SKM-1 (cell line): ENCODE measurements at regions not wholly inside any gene's neighbourhood (a gene's known extent, or its start where the extent isn't known, plus 50 kb on each side); places are given as distances from the start of the nearest gene placed in this dataset.
"Not testable (repeated sequence)": the region's sequence is repeated elsewhere in the genome, so short reads cannot be mapped to it uniquely, and the experiment has no call there.

Source experiments
- DNase-seq: peaks from one replicate; lab custom pipeline; 2025; ENCODE audit not compliant: unreplicated experiment; lab: John Stamatoyannopoulos, UW

DNA sequence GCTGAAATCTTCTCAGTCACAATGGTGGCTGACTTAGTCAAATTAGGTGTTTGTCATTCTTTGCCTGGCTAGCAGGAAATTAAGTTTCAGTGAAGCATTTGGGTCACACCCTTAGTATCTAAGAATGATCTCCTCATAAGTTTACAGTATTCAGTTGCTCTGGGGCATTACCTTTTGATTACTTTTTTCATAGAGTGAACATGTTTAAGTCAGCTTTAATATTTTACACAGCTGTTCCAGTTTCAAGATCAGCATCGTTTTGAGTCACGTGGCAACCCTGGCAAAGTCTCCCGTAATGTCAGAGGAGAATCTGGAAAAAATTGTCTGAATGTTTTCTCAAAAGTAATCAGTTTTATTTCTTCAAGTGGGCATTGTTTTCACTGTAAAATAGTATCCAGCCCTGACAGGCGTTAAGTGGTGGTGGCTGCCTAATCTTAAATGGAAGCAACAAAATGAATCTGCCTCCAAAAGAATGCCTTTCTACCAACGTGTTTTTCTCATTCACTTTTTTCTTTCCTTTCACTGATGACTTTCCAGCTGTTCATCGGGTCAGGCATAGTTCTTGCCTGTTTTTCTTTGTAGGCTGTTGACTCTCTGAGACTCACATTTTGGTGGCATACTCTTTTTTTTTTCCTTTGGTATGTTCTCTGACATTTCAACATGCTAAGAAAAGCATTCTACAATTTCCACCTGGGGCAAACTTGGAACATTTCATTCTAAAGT, 319.6 kb upstream of the TCF4 start:
- DNase-seq: no peak

DNA sequence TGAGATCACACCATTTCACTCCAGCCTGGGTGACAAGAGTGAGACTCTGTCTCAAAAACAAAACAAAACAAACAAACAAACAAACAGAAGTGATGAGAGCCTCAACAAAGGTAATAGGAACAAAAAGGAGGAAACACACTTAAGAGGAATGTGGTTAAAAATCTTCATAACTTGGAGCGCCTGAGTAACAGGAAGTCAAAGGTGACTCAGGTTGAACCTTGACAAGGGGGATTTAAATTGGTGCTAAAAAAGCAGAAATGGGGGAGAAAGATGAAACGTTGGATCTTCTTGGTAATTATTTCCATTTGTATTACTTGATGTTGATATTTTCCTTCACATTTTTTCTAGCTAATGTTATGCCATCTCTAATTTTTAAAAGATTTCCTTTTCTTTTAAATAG, 318.5 kb upstream of the TCF4 start:
- no peak for DNase-seq

DNA sequence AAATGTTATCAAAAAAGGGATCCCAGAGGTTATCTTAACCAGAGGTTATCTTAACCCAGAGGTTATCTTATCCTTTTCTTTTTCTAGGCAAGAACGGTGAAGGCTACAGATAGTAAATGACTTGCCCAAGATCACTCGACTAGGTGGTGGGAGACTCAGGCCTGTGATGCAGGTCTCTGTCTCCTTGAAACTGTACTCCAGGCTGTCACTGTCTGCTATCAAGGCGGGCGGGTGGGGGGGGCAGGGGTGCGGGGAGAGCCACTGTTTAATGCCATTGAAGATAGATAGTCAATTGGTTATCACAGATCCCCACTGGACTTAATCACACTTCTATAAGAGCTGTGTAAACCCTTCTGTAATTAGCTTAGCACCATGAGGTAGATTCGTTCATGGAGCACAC, 315.9 kb upstream of the TCF4 start:
- no peak for DNase-seq

DNA sequence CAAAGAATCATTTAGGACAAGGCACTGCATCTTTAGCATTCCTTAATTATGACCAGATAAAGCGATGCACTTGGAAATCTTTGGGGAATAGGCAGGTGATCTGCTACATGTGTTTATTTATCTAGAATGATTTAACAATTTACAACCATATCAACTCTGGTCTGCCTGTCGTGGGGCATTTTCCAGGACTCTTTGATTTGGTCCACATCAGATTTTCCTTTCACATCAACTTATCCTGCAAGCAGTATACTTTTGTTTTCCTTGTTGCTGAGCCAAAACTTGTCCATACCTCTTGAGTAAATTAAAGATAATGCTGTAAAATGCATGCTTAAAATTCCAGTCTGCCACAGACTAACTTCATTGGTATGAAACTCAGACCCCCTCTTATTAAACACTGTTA, 312.4 kb upstream of the TCF4 start:
- DNase-seq: no peak

DNA sequence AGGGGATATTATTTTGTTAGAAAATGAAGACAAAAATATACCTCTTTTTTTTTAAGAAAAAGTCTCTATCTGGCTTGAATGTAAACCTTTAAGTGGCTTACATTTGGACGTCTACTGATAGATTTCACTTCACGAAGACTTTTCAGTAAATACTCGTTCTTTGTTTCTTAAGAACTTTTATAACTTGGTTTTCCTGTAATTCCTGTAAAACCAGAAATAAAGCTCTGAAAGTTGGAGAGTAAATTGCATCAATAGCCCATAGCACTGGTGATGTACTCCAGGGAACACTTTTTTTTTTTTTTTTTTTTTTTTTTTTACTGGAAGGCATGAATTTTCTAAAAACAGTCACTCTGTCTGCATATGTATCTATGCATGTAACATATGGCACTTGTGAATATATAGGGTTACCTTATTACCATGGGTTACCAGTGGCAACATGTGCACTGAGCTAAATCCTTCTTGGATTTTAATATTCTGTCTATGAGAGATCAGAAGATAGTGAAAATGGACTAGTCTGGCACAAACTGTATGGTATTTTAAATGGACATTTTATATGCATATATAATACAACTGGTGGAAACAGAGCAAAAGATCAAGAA, 309.2 kb upstream of the TCF4 start:
- DNase-seq: no peak

DNA sequence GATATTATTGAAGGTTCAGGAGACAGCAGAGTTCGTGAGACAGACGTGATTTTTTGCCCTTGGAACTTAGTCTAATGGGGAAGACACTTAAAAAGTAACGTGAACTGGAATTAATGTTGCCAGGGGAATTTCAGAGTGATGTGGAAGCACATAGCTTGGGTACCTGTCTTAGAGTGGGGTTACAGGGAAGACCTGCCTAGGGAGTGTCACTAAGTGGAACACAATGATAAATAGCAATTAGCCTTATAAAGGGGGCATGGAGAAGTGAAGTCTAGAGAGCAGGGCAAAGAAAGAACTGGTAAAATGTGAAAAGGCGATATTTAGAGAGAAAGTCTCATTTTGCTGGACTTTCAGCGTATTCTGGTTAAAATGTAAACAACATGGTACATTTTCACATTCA, 306.0 kb upstream of the TCF4 start:
- no peak for DNase-seq

DNA sequence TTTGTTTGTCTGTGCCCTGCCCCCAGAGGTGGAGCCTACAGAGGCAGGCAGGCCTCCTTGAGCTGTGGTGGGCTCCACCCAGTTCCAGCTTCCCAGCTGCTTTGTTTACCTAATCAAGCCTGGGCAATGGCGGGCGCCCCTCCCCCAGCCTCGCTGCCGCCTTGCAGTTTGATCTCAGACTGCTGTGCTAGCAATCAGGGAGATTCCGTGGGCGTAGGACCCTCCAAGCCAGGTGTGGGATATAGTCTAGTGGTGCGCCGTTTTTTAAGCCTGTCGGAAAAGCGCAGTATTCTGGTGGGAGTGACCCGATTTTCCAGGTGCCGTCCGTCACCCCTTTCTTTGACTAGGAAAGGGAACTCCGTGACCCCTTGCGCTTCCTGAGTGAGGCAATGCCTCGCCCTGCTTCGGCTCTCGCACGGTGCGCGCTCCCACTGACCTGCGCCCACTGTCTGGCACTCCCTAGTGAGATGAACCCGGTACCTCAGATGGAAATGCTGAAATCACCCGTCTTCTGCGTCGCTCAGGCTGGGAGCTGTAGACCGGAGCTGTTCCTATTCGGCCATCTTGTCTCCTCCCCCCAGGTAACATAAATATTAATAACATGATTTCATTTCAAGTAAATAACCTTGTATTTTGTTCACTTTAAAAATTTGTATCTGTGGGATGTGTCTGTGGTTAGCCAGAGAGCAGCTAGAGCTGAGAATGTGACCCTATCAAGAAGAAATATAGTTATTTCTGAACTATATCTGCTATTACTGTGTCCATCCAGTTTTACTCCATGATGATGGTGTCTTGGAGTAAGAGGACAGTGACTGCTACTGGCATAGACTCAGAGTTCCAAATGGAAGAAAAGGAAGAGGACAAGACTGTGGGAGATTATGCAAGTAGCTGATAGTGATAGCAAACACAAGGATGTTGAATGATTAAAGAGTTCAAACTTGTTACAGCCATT, 305.1 kb upstream of the TCF4 start:
- not testable (repeated sequence) for DNase-seq

DNA sequence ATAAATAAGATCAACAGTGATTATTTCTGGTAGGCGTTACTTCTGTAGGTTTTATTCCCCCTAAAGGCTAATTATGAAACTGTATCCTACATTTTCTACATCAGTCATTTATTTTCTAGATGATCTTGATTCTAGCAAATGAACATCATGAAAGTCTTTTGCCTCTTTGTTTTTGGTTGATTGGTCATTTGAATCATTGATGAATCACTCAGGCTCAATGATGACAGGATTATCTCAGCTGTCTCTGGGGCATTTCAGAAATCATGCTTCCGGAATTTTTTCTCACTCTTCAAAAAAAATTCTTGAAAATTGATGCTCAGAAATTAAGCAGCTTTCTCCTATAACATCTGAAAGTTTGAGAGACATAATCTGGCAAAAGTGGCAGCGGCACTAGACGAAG, 298.9 kb upstream of the TCF4 start:
- no peak for DNase-seq

DNA sequence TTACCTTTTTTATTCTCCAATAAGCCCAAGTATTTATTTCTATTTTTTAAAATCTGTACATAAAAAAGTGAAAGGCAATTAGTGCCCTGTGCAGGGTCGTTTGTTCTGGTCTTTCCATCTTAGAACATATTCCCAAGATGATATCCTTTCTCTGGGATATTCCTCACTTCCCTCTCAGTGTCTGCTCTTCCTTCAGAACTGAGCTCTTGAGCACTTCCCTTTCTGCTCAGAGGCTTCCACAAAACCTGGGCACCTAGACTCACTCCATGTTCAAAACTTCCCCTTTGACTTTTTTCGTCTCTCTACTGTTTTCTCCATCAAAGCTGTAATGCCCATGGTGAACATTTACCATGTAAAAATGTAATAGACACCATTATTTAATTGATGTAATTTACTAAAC, 296.5 kb upstream of the TCF4 start:
- no peak for DNase-seq

DNA sequence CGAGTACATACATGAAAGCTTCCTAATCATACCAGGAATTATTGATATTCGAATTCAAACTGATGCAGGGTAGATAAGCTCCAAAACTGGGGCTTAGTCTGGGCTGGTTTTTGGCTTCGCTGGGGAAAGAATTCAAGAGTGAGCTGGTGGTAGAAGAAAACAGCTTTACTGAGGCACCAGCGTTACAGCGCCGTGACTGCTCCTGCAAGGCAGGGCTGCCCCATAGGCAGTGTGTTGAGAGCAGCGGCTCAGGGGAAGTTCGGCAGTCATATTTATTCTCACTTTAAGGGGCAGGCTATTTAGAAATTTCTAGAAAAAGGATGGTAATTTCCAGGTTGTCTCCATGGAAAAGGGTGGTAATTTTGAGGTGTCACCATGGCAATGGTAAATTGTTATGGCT, 292.6 kb upstream of the TCF4 start:
- DNase-seq: no peak

DNA sequence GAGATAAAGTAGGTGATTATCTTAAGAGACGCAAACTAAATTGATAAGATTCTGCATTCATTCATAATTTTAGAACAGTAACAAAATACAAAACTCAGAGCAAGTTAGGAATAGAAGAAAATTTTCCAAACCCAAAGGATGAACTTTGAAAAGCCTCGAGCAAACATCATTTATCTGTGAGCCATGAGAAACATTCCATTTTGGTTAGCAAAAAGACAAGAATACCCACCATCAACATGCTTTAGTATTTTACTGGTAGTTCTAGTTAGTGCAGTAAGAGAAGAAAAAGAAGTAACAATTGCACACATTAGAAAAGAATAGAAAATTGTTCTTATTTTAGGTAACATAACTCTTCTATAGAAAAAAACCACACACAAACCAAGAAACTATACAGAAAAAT, 291.3 kb upstream of the TCF4 start:
- DNase-seq: no peak

DNA sequence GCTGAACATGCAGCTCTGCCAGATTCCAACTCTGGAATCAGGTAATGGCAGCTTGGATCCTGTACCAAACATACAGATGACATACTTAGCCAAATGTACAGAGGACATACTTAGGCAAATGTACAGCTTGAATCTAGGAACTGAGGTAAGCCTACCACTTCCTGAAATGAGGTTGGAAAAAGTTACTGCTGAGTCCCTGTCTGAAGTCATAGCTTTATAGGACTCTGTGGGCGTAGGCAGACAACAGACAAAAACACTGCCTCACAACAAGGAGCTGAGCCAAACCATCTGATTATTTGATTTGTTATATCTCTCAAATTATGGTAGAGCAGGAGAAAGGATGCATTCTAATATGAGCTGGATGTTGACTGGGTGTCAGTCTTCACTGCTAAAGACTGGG, 290.2 kb upstream of the TCF4 start:
- DNase-seq: peak; percentile 4

DNA sequence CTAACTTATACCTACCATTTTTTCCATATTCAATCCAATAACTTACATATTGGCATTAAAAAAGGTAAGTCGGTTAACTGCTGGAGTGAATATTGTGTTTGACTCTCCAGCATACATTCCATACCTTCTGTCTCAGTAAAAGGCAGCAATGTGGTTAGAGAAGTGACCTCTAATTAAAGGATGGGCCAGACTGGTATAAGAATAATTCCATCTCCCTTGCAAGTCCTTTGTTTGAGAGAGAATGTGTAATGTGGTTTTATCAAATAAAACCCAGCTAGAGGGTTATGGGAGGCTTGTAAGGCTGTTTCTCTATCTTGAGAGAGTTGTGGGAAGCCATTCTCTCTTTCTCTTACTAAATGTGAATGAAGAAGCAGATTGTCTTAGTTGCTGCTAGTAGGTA, 289.3 kb upstream of the TCF4 start:
- no peak for DNase-seq

DNA sequence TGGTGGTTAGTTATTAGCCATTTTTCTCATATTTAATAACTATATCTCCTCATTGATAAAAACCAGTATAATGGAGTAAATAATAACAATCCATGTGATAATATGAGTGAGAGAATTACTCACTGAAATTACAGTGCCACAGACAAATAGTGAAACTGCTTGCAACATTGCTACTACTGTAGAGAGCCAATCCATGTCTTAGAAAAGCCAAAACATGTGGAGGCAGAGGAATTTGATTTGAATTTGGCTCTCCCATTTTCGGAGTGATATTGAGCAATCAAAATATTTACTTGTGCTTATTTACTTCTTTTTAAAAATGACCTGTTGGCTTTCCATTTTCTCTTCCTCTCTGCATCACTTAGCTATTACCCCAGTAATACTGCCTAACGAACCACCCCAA, 288.3 kb upstream of the TCF4 start:
- DNase-seq: no peak

DNA sequence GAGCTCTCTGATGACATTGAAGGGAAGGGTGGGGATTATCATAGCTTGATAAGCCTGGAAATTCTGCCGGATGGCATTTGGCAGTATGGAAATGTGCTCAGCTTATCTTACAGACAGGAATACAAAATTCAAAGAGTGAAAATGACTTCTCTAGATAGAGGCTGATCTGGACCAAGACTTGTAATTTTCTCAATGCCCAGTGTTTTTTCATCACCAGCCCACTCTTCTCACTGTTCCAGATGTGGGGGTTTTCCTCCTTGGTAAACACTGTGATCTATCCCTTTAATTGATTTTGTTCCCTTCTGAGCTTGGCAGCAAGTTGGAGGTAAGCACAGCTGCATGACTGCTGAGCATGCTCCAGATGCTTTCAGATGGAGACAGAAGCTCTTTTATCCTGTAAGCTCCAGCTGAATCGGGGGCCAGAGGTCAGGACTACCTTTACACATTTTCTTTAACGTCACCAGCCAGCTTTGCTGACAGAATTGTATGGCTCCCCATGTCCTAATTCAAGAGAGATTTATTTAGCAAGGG, 287.4 kb upstream of the TCF4 start:
- DNase-seq: no peak

DNA sequence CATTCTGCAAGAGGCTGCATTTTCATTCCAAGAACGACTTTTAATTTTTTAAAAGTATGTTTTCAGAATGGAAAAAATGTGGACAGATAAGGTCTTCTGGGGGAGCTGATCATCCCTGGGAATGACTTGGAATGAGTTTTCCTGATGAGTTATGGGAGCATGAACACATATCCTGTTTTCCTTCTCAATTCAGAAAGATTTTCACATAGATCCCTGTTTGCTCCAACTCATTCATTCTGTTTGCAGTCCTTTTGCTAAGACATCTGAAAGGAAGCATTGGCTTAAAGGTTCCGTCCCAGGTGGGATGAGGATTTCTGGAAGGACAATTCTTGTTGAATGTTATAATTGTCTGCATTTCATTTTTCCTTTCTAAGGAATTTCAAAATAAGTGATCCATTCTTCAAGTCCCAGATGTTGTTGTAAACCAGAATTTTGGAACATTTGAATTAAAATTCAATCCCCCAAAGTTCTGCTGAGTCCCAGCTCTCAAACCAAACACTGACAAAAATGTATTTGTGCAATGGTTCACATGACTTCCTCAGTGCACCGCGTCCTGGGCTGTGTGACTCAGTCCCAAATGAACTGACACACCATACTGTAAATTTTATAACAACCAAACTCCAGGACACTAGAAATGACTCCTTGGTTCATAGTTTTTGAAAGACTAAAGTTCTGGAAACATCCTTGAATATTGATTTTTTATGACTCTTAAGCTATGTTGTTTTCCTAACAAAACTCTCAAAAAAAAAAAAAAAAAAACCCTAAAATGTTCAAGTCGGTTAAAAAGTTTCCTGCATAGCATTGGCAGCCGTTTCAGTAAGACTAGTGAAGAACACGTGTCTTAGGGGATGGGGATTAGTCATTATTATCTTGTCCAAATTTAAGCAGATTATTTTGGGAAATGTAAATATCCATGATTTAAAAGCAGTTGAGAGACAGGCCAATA, 281.8 kb upstream of the TCF4 start:
- DNase-seq: no peak

DNA sequence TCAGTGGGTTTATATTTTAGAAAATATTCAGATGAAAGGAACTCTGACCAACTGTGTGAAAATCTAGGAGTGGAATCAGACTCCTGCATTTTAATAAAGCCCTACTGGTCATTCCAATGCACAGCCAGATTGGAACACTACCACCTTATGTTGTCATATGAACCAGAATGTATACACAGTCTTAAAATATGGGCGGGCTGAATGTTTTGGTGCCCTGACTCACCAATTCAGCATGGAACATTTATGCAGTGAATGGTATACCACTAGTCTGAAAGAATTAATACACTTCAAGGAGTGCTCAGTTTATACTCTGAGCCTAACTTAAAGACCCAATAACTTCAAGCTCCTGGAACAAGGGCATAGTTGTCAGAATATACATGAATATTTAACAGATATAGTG, 280.9 kb upstream of the TCF4 start:
- DNase-seq: no peak

DNA sequence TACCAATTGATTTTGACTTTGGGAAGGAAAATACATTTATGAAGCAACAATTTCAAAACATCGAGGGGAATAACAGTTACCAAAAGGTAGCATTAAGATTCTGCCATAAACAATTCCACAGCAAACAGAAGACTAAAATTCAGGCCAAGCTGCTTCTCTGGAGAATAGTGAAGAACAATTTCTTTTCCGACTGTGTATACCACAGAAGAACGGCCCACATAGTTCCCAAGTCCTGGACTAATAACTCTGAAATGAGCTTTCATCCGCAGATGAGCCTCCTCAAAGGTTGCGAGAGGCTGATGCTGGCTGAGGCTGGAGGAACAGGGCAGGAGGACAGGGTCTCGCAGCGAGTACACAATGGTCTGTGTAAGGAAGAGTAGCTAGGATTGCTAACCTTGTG, 278.9 kb upstream of the TCF4 start:
- no peak for DNase-seq

DNA sequence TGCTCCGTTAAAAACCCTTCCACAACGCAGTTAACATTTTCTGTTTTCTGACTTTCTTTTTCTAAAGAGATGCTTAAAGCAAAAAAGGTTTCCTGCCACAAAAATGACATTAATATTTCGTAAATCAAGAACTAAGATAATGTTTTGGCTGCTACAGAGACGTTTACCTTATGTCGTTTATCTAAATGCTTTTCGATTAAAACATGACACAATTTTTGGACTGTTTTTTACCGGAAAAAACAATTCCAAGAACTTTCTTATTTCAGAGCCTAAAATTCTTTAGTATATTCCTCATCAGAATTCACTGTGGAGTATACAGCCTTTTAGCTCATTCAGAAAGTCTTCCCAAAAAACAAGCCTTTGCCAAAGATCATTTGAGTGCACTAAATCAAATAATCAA, 278.0 kb upstream of the TCF4 start:
- DNase-seq: no peak

DNA sequence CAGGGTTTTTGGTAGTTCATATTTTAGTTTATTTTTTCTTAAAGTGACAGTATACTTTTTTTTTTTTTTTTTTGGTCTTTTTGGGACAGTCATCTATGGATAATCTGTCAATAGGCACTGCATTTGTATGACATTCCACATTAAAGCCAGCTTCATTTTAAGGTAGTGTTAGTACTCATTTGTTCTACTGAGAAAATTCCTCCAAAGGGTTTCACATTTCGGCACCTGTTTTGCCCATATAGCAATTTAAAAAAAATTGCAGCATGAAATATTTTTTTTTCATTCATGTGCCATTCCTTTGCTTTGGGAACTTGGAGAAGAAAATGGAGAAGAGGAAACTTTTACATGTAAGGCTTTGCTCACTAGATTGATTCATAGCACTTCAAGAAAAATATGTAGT, 276.3 kb upstream of the TCF4 start:
- DNase-seq: no peak

DNA sequence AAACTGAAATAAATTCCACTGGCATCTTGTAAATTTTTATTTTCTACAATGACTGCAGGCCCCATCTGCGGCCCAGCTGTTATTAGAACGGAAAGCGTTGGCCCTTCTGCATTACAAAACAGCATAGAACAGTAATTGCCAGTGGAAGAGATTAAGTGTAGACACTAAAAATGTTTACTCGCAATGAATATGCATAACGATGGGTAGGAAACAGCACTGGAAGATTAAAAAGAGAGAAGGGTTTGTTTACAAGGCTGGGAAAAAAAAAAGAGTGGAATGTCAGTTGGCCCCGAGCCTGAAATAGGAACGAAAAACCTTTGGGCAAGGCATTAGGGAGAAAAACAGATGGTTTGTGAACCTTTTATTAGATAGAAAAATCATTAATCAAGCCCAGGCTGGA, 275.9 kb upstream of the TCF4 start:
- DNase-seq: no peak
